ENCODE measurements at regions not wholly inside any gene's neighbourhood (a gene's known extent, or its start where the extent isn't known, plus 50 kb on each side); places are given as distances from the start of the nearest gene placed in this dataset.

GRCh38 chr18:30358555-30358954 lies 684.0 kb downstream of the DSC3 start:
- Histone ChIP-seq H3K79me1 (ENCODE audit: low read depth, low read length) (no peaks in the 10 kb centered on the region), H3K23ac (ENCODE audit: insufficient read length) (no peak overlapping the region), H2BK120ac (replicated peaks; ENCODE audit: low read depth, low read length) (no peak overlapping the region), H2BK15ac (ENCODE audit: low read length) (no peak overlapping the region), H3K14ac (ENCODE audit: insufficient read length) (no peak overlapping the region), H2BK5ac (ENCODE audit: low read depth, low read length) (no peak overlapping the region), H2AFZ (ENCODE audit: low read length) (no peak overlapping the region), H2AK5ac (ENCODE audit: low read depth, low read length) (no peak overlapping the region), H3K9ac (replicated peaks in 1 of 4; ENCODE audit: extremely low read depth in 1 of 4, low read depth in 3 of 4, low read length in 3 of 4) (no peak overlapping the region), H4K91ac (replicated peaks; ENCODE audit: insufficient read length, low read length) (no peak overlapping the region), H3K27ac (ENCODE audit: low read depth, low read length) (no peak overlapping the region), H2BK20ac (ENCODE audit: low read length) (no peak overlapping the region), H3K4me3 (ENCODE audit: extremely low read depth in 1 of 4, insufficient read depth in 2 of 4, low read depth in 3 of 4, low read length in 4 of 4) (no peak overlapping the region), H3K79me2 (ENCODE audit: control insufficient read depth in 1 of 2, insufficient read depth in 2 of 2, low read length in 2 of 2) (no peaks in the 10 kb centered on the region), H3K4me1 (replicated peaks in 1 of 4; ENCODE audit: control insufficient read depth in 3 of 4, insufficient read depth in 4 of 4, low read length in 3 of 4) (no peaks in the 10 kb centered on the region), H3K23me2 (ENCODE audit: low read depth, low read length) (no peaks in the 10 kb centered on the region), H4K20me1 (replicated peaks in 1 of 2; ENCODE audit: control insufficient read depth in 1 of 2, insufficient read depth in 2 of 2, low read length in 2 of 2) (no peaks in the 10 kb centered on the region), H3K4me2 (ENCODE audit: insufficient read depth in 1 of 2, low read depth in 2 of 2, low read length in 2 of 2) (no peak overlapping the region), H3K4ac (replicated peaks; ENCODE audit: insufficient read length, low read depth, low read length) (no peak overlapping the region), H3K36me3 (ENCODE audit: control insufficient read depth in 2 of 4, insufficient read depth in 4 of 4, low read length in 3 of 4) (no peaks in the 10 kb centered on the region), H3K56ac (replicated peaks; ENCODE audit: insufficient read length, low read depth, low read length) (no peak overlapping the region), H4K8ac (ENCODE audit: extremely low read depth, insufficient read depth, low read length) (no peak overlapping the region), H4K5ac (ENCODE audit: insufficient read length, low read depth, low read length) (no peak overlapping the region), H3K18ac (ENCODE audit: extremely low read depth, low read length) (no peak overlapping the region), H3K27me3 (replicated peaks in 1 of 4; ENCODE audit: control insufficient read depth in 3 of 4, extremely low read depth in 1 of 4, insufficient read depth in 3 of 4, low read length in 3 of 4) (no peaks in the 10 kb centered on the region), H3K9me3 (ENCODE audit: insufficient read depth in 2 of 2, low read depth in 1 of 2, low read length in 1 of 2) (no peaks in the 10 kb centered on the region), H2BK12ac (ENCODE audit: low read depth, low read length) (no peak overlapping the region)
- POLR2A ChIA-PET (ENCODE audit: partially characterized antibody) = no interaction called here
- CTCF ChIA-PET (ENCODE audit: partially characterized antibody) = no interaction called here
- FAIRE-seq (no peak), DNase-seq (ENCODE audit: low read depth in 1 of 2, low spot score in 2 of 2) (no peak)
- TF ChIP-seq BRCA1 (IDR thresholded peaks at IDR 0.05; ENCODE audit: low read depth, low read length) = no peak
- no peak for TF ChIP-seq NRF1 (IDR thresholded peaks at IDR 0.05; ENCODE audit: low read depth, low read length)
- TF ChIP-seq ASH2L (IDR thresholded peaks at IDR 0.05; ENCODE audit: low read length) = no peak
- TF ChIP-seq RBBP5 (IDR thresholded peaks at IDR 0.05; ENCODE audit: borderline replicate concordance, low read depth, low read length) = no peak
- no peak for TF ChIP-seq RFX5 (IDR thresholded peaks at IDR 0.05; ENCODE audit: borderline replicate concordance, low read depth, low read length)
- no peak for TF ChIP-seq NANOG (IDR thresholded peaks at IDR 0.05; ENCODE audit: insufficient read depth, low read depth, low read length, poor library complexity, severe bottlenecking)
- TF ChIP-seq CEBPB (IDR thresholded peaks at IDR 0.05; ENCODE audit: low read depth, low read length) = no peak
- no peak for TF ChIP-seq MAFK (IDR thresholded peaks at IDR 0.05; ENCODE audit: low read depth, low read length)
- TF ChIP-seq YY1 (IDR thresholded peaks at IDR 0.05; ENCODE audit: low read depth, low read length) = no peak
